ENCODE measurements at regions not wholly inside any gene's neighbourhood (a gene's known extent, or its start where the extent isn't known, plus 50 kb on each side); places are given as distances from the start of the nearest gene placed in this dataset.

DNA sequence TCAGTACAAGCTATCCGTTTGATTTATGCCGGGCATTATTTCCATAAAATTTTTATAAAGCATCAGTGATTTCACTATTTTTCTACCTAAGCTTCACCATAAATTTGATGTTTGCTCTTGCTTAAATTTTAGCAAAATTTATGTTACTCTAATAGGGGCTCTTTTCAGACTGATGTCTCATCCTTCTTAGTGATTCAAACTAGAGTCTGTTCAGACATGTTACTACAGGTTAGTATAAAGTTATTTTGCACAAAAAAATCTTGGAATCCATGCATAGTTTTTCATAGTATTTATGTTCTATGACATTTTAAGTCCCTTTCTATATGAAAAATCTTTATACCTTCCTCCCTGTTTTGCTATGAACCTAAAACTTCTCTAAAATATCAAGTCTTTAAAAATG, 1151.9 kb downstream of the SLITRK5 start:
- TF ChIP-seq, protein P1, sequence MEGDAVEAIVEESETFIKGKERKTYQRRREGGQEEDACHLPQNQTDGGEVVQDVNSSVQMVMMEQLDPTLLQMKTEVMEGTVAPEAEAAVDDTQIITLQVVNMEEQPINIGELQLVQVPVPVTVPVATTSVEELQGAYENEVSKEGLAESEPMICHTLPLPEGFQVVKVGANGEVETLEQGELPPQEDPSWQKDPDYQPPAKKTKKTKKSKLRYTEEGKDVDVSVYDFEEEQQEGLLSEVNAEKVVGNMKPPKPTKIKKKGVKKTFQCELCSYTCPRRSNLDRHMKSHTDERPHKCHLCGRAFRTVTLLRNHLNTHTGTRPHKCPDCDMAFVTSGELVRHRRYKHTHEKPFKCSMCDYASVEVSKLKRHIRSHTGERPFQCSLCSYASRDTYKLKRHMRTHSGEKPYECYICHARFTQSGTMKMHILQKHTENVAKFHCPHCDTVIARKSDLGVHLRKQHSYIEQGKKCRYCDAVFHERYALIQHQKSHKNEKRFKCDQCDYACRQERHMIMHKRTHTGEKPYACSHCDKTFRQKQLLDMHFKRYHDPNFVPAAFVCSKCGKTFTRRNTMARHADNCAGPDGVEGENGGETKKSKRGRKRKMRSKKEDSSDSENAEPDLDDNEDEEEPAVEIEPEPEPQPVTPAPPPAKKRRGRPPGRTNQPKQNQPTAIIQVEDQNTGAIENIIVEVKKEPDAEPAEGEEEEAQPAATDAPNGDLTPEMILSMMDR (conservative IDR thresholded peaks at IDR 0.05; ENCODE audit: low read depth, low read length) = no peak
- no peak for TF ChIP-seq EZH2phosphoT487 (IDR thresholded peaks at IDR 0.05; ENCODE audit: borderline replicate concordance, low read length)
